Fibroblast of lung (primary cell): ENCODE measurements at regions not wholly inside any gene's neighbourhood (a gene's known extent, or its start where the extent isn't known, plus 50 kb on each side); places are given as distances from the start of the nearest gene placed in this dataset.

ENCODE experiments used
- DNase-seq, 2 donors: peaks; one replicate each; pipeline versions ENCODE4 v3.0.0 to v3.0.0-alpha.2; 2010; ENCODE audit warnings: low read depth in 2 of 2
- H2AFZ ChIP-seq: 2 replicates; pipeline ENCODE4 v1.5.1; 2012; ENCODE audit warnings: low read length, control low read depth, inconsistent platforms
- H3K27ac ChIP-seq: 2 replicates; pipeline ENCODE4 v1.5.1; 2011; ENCODE audit warnings: low read length, control low read depth; ENCODE audit not compliant: insufficient read depth
- H3K27me3 ChIP-seq: 2 replicates; pipeline ENCODE4 v1.5.1; 2011; ENCODE audit warnings: mild to moderate bottlenecking, low read length; ENCODE audit not compliant: control insufficient read depth, insufficient read depth
- H3K36me3 ChIP-seq: 2 replicates; pipeline ENCODE4 v1.5.1; 2011; ENCODE audit warnings: low read length; ENCODE audit not compliant: control insufficient read depth, insufficient read depth
- H3K4me1 ChIP-seq: 2 replicates; pipeline ENCODE4 v1.5.1; 2011; ENCODE audit warnings: low read length; ENCODE audit not compliant: control insufficient read depth, insufficient read depth; ENCODE audit errors: extremely low read depth
- H3K4me2 ChIP-seq: 2 replicates; pipeline ENCODE4 v1.5.1; 2011; ENCODE audit warnings: low read length, control low read depth; ENCODE audit not compliant: insufficient read depth; ENCODE audit errors: extremely low read depth
- H3K4me3 ChIP-seq, 4 experiments: fragments of 200-600 bp in 1 of 4; sonication (generic) in 1 of 4; replicated peaks in 1 of 4; 2 replicates each; pipeline ENCODE4 v1.5.1; 2011 to 2016; ENCODE audit warnings: low read length in 4 of 4, low read depth in 3 of 4, mild to moderate bottlenecking in 3 of 4, control low read depth in 2 of 4, inconsistent platforms in 1 of 4, mixed read lengths in 1 of 4; ENCODE audit not compliant: insufficient read depth in 1 of 4; ENCODE audit errors: control extremely low read depth in 1 of 4
- H3K79me2 ChIP-seq: 2 replicates; pipeline ENCODE4 v1.5.1; 2012; ENCODE audit warnings: mild to moderate bottlenecking, low read length, inconsistent platforms; ENCODE audit not compliant: control insufficient read depth, insufficient read depth
- H3K9ac ChIP-seq: 2 replicates; pipeline ENCODE4 v1.5.1; 2011; ENCODE audit warnings: mild to moderate bottlenecking, low read length, control low read depth; ENCODE audit not compliant: insufficient read depth
- H3K9me3 ChIP-seq: 2 replicates; pipeline ENCODE4 v1.5.1; 2012; ENCODE audit warnings: low read depth, low read length; ENCODE audit not compliant: control insufficient read depth, insufficient read depth
- H4K20me1 ChIP-seq: 2 replicates; pipeline ENCODE4 v1.5.1; 2011; ENCODE audit warnings: low read length; ENCODE audit not compliant: control insufficient read depth, insufficient read depth; ENCODE audit errors: extremely low read depth
- EZH2 ChIP-seq: IDR thresholded peaks from 2 replicates; pipeline ENCODE4 v1.5.1; 2012; ENCODE audit warnings: low read length, control low read depth, mild to moderate bottlenecking; ENCODE audit errors: missing control alignments
- TF ChIP-seq, protein P1 (sequence below), 2 donors: IDR thresholded peaks in 1 of 2; conservative IDR thresholded peaks in 1 of 2; 1 replicate in 1 of 2; 2 replicates in 1 of 2; pipeline ENCODE4 v1.5.1; 2011 to 2012; ENCODE audit warnings: low read length in 2 of 2, control low read depth in 1 of 2, inconsistent platforms in 1 of 2, low read depth in 1 of 2, mild to moderate bottlenecking in 1 of 2

DNA sequence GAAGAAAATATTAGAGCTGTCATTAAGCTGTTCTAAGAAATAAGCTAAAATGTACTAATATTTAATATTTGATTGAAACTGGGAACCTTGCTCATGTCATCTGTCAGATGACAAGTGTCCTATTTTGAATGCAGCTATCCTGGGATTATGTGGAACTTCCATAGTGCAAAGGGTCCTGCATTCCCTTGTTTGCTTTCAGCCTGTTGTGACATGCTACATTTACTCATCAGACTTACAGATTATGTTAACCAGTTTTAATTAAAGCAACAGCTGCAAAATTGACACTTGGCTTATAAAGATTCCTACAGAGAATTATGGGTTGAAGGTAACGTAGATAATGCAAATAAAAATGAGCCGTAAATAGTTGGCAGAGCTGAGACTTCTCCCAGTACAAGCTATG lies 458.4 kb upstream of the RGS6 start:
- Histone ChIP-seq H3K27ac (no peak overlapping the region), H3K4me3 (no peak overlapping the region), H3K9me3 (no peaks in the 10 kb centered on the region), H4K20me1 (no peaks in the 10 kb centered on the region), H3K27me3 (no peaks in the 10 kb centered on the region), H3K79me2 (no peaks in the 10 kb centered on the region), H3K9ac (no peak overlapping the region), H2AFZ (no peak overlapping the region), H3K4me2 (no peak overlapping the region), H3K36me3 (no peaks in the 10 kb centered on the region), H3K4me1 (peaks cover 4% of the 10 kb centered on the region)
- DNase-seq, result no peak
- no peak for TF ChIP-seq EZH2
- TF ChIP-seq, protein P1, sequence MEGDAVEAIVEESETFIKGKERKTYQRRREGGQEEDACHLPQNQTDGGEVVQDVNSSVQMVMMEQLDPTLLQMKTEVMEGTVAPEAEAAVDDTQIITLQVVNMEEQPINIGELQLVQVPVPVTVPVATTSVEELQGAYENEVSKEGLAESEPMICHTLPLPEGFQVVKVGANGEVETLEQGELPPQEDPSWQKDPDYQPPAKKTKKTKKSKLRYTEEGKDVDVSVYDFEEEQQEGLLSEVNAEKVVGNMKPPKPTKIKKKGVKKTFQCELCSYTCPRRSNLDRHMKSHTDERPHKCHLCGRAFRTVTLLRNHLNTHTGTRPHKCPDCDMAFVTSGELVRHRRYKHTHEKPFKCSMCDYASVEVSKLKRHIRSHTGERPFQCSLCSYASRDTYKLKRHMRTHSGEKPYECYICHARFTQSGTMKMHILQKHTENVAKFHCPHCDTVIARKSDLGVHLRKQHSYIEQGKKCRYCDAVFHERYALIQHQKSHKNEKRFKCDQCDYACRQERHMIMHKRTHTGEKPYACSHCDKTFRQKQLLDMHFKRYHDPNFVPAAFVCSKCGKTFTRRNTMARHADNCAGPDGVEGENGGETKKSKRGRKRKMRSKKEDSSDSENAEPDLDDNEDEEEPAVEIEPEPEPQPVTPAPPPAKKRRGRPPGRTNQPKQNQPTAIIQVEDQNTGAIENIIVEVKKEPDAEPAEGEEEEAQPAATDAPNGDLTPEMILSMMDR (conservative IDR thresholded peaks at IDR 0.05 in 1 of 2, IDR thresholded peaks at IDR 0.05 in 1 of 2; ENCODE audit: low read depth in 1 of 2, low read length in 2 of 2), result no peak

DNA sequence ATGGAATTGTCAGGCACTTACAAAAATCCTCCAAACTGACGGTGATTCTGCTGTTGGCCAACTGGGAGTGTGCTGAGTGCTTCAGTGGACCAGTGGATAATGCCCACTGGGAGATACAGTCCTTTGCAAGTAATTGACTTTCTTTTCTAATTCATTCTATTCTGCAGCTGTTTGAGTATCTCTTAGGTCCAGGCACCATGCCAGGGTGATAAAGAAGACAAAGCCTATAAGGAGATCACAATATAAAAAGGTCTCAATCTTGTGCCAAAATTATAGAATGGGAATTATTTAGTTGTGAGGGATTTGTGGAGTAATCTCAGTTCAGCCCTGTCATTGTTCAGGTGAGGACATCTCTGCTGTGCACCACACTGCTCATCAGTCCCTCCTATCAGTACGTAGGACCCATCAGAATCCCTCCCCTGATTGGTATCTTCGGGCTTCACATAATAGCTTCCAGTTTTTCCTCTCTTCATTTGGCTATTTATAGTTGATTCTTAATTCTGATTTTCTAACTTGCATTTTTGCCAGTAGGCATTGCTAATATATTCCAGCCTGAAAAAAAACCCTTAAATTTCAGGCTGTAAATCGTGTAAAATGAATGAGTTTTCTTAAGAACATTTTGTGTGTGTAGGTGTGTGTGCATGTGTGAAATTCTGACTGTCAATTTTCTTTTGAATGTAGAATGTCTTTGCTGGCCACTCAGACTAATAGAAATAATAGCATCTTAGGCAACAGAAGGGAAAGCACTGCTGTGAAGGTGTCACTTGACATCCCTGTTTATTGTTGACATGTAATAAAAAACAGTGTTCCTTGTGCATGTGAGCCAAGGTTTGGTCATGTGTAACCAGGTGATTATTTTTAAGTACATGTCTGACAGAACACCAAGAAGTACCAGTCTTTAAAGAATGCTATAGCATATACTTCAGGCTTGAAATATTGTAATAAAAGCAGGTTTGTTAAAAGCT lies 457.6 kb upstream of the RGS6 start:
- DNase-seq, result no peak
- Histone ChIP-seq H3K36me3 (no peaks in the 10 kb centered on the region), H2AFZ (no peak overlapping the region), H4K20me1 (no peaks in the 10 kb centered on the region), H3K4me1 (peaks cover 4% of the 10 kb centered on the region), H3K79me2 (no peaks in the 10 kb centered on the region), H3K9ac (no peak overlapping the region), H3K4me3 (no peak overlapping the region), H3K9me3 (no peaks in the 10 kb centered on the region), H3K27ac (no peak overlapping the region), H3K27me3 (no peaks in the 10 kb centered on the region), H3K4me2 (no peak overlapping the region)
- TF ChIP-seq, protein P1 (conservative IDR thresholded peaks at IDR 0.05 in 1 of 2, IDR thresholded peaks at IDR 0.05 in 1 of 2; ENCODE audit: low read depth in 1 of 2, low read length in 2 of 2), result no peak
- no peak for TF ChIP-seq EZH2

DNA sequence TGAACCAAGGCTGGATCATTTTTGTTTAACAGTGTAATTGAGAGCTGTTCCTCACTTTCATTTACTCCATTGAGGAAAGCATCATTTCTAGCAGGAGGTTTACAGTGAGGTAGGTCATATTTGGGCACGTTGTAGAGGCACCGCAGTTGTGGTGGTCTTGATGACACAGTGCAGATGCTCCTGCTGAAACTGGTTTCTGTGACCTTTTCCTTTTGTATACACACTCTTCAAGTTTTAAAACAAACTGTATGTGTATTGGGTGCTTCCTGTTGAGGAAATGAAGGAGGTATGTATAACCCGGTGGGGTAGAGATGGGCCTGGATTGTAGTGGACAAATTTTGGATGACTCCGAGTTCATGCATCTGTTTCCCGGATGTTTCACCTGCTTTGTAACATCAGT lies 456.3 kb upstream of the RGS6 start:
- Histone ChIP-seq H2AFZ (no peak overlapping the region), H3K27me3 (no peaks in the 10 kb centered on the region), H3K79me2 (no peaks in the 10 kb centered on the region), H3K36me3 (no peaks in the 10 kb centered on the region), H3K4me1 (peaks cover 4% of the 10 kb centered on the region), H3K9me3 (no peaks in the 10 kb centered on the region), H3K27ac (no peak overlapping the region), H3K9ac (no peak overlapping the region), H3K4me2 (no peak overlapping the region), H3K4me3 (no peak overlapping the region), H4K20me1 (no peaks in the 10 kb centered on the region)
- TF ChIP-seq EZH2, result no peak
- TF ChIP-seq, protein P1 (conservative IDR thresholded peaks at IDR 0.05 in 1 of 2, IDR thresholded peaks at IDR 0.05 in 1 of 2; ENCODE audit: low read depth in 1 of 2, low read length in 2 of 2), result no peak
- no peak for DNase-seq
